Activated T-cell treated with anti-CD3 and anti-CD28 coated beads for 4 hours (primary cell): ENCODE measurements at regions not wholly inside any gene's neighbourhood (a gene's known extent, or its start where the extent isn't known, plus 50 kb on each side); places are given as distances from the start of the nearest gene placed in this dataset.

Experiments
- DNase-seq: peaks from one replicate; pipeline ENCODE4 v3.0.0-alpha.2; 2020

- DNase-seq: no peak
Observed at GRCh38 chr16:6360641-6361040, 972.0 kb upstream of the RBFOX1 start.

GRCh38 chr16:6356911-6357310 is 975.7 kb upstream of the RBFOX1 start:
- DNase-seq: no peak

- no peak for DNase-seq
Observed at GRCh38 chr16:6349725-6350124, 982.9 kb upstream of the RBFOX1 start.

- no peak for DNase-seq
Observed at GRCh38 chr16:6345090-6345489, 987.6 kb upstream of the RBFOX1 start.

GRCh38 chr16:6343157-6343556 is 989.5 kb upstream of the RBFOX1 start:
- no peak for DNase-seq

- no peak for DNase-seq
Observed at GRCh38 chr16:6341981-6342380, 990.7 kb upstream of the RBFOX1 start.

GRCh38 chr16:6335072-6335471 is 997.6 kb upstream of the RBFOX1 start:
- DNase-seq: no peak

- no peak for DNase-seq
Observed at GRCh38 chr16:6331770-6332169, 1000.9 kb upstream of the RBFOX1 start.

- no peak for DNase-seq
Observed at GRCh38 chr16:6317934-6318333, 1014.7 kb upstream of the RBFOX1 start.

GRCh38 chr16:6309271-6309670 is 1023.4 kb upstream of the RBFOX1 start:
- no peak for DNase-seq

- DNase-seq: no peak
Observed at GRCh38 chr16:6308176-6308575, 1024.5 kb upstream of the RBFOX1 start.

GRCh38 chr16:6300523-6300922 is 1032.1 kb upstream of the RBFOX1 start:
- no peak for DNase-seq

- no peak for DNase-seq
Observed at GRCh38 chr16:6297666-6298410, 1034.8 kb upstream of the RBFOX1 start.

- no peak for DNase-seq
Observed at GRCh38 chr16:6286176-6286575, 1046.5 kb upstream of the RBFOX1 start.

- no peak for DNase-seq
Observed at GRCh38 chr16:6284731-6285130, 1047.9 kb upstream of the RBFOX1 start.

GRCh38 chr16:6281994-6282393 is 1050.7 kb upstream of the RBFOX1 start:
- DNase-seq: no peak

- no peak for DNase-seq
Observed at GRCh38 chr16:6281274-6281673, 1051.4 kb upstream of the RBFOX1 start.

- no peak for DNase-seq
Observed at GRCh38 chr16:6280055-6280454, 1052.6 kb upstream of the RBFOX1 start.

GRCh38 chr16:6279286-6279685 is 1053.4 kb upstream of the RBFOX1 start:
- DNase-seq: no peak

GRCh38 chr16:6274351-6274750 is 1058.3 kb upstream of the RBFOX1 start:
- DNase-seq: no peak

GRCh38 chr16:6267682-6268081 is 1065.0 kb upstream of the RBFOX1 start:
- no peak for DNase-seq

- DNase-seq: no peak
Observed at GRCh38 chr16:6266703-6267102, 1065.9 kb upstream of the RBFOX1 start.

GRCh38 chr16:6265968-6266367 is 1066.7 kb upstream of the RBFOX1 start:
- DNase-seq: no peak

- DNase-seq: no peak
Observed at GRCh38 chr16:6258056-6258455, 1074.6 kb upstream of the RBFOX1 start.

GRCh38 chr16:6252541-6252940 is 1080.1 kb upstream of the RBFOX1 start:
- no peak for DNase-seq
